ENCODE measurements at regions not wholly inside any gene's neighbourhood (a gene's known extent, or its start where the extent isn't known, plus 50 kb on each side); places are given as distances from the start of the nearest gene placed in this dataset.
"Not testable (repeated sequence)": the region's sequence is repeated elsewhere in the genome, so short reads cannot be mapped to it uniquely, and the experiment has no call there.

DNA sequence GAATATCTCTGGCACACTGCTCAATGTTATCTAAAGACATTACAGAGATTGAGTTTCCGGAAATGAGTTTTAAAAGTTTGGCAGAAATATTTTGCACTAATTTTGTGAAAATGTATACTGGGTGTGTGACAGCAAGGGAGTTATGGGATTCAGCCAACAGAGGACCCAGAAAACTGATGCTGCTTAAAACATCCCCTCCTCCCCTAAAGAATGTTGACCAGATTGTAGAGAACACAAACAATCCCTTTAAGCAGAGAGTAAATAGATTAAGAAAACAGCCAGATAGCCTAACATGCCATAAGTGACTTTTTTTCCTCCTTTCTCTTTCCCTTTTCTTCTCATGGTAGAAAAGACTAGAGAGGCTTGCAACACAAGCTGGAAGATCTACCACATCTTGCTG lies 928.0 kb upstream of the ALCAM start:
- no peak for DNase-seq

DNA sequence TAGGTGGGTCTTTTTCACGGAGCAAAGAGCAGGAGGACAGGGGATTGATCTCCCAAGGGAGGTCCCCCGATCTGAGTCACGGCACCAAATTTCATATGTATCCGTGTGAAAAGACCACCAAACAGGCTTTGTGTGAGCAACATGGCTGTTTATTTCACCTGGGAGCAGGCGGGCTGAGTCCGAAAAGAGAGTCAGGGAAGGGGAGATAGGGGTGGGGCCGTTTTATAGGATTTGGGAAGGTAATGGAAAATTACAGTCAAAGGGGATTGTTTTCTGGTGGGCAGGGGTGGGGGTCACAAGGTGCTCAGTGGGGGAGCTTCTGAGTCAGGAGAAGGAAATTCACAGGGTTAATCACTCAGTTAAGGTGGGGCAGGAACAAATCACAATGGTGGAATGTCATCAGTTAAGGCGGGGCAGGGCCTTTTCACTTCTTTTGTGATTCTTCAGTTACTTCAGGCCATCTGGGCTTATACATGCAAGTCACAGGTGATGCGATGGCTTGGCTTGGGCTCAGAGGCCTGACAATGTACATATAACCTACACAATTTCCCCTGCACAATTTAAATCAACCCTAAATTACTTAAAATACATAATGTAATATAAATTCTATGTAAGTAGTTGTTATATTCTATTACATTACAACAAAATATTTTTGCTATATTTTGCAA lies 921.3 kb upstream of the ALCAM start:
- DNase-seq: not testable (repeated sequence)

DNA sequence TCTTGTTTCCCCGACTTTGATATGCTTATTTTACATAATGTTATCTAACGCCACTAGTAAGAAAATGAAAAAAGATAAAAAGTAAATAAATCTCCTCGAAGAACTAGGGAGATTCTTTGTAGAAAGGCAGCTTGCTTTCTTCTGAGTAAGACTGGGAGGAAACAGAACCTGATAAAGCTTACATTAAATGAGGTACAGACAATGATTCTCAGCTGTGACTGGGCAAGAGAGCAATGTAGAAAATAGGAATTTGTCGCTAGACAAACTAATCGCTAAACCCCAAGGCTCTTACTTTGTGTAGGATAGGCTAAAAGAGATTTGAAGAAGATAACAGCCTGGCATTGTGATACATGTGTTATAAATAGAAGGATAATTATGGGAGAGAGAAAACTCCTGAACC lies 919.0 kb upstream of the ALCAM start:
- DNase-seq: no peak

DNA sequence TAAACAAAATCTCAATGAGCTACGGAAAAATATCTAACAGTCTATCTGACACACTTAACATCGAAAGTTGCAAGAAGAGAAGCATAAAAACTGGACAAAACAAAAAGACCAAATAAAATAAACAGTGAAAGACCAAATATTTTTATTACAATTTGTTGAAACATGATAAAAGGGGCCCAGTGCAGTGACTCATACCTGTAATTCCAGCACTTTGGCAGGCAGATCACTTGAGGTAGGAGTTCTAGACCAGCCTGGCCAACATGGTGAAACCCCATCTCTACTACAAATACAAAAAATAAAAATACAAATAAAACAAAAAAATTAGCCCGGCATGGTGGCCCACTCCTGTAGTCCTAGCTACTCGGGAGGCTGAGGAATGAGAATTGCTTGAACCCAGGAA lies 914.0 kb upstream of the ALCAM start:
- no peak for DNase-seq

- DNase-seq: no peak
Observed at GRCh38 chr3:104458657-104459056, 908.1 kb upstream of the ALCAM start.

GRCh38 chr3:104460477-104461406 lies 906.0 kb upstream of the ALCAM start:
- DNase-seq: no peak

DNA sequence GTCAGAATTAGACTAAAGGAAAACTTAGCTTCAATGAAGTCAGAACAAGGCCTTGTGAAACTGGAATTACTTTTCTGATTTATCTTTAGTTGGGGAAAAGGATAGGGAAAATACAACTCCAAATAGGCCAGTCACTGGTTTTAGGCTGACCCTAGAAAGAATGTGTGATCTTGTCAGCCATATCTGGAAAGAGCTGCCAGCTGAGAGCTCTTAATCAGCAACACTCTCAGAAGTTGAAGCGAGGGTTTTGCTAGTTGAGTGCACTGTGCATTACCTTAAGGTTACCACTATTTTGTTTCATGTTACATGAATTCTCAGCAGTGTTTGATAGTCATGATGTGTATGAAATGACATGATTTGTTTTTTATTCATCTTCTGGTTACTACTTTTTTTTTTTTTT lies 905.3 kb upstream of the ALCAM start:
- no peak for DNase-seq

DNA sequence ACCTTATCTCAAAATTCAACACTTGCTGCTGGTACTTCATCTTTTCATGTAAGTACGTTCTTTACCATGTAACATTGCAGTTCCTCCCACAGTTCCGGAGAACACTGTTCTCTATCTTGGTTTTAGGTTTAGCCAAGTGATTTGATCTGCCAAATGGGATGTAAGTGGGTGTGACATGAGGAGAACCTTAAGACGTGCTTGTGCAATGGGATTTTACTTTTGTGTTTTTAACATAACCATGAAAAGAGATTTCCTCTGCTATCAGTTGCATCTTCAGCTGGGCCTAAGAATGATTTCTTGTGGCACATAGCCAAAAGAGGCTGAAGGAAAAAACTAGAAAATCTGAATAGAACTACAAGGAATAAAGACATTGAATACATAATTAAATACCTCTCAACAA lies 894.5 kb upstream of the ALCAM start:
- DNase-seq: no peak

DNA sequence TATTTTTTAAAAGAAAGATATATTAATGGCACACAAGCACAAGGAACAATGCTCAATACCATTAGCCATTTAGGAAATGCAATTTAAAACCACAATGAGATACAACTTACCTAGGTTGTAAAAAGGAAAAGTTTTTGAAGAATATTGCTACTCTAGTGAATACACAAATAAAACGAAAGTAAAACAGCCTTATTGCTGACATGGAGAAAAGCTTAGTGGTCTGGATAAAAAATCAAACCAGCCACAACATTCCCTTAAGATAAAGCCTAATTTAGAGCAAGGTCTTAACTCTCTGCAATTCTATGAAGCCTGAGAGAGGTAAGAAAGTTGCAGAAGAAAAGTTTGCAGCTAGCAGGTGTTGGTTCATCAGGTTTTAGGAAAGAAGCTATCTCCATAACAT lies 892.7 kb upstream of the ALCAM start:
- DNase-seq: no peak

DNA sequence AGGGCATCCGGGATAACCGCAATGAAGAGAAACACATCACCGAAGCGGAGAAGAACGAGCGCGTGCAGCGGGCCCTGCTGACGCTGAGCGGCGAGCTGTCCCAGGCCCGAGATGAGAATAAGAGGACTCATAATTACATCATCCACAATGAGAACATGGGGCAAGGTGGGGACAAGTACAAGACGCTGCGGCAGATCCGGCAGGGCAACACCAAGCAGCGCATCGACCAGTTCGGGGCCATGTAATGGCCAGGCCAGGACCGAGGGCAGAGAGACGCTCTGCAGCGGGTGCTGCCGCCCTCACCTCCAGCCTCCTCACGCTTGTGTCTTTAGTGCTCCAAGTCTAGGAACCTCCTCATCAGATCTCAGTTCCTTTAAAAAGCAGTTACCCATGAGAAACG lies 863.7 kb upstream of the ALCAM start:
- no peak for DNase-seq

DNA sequence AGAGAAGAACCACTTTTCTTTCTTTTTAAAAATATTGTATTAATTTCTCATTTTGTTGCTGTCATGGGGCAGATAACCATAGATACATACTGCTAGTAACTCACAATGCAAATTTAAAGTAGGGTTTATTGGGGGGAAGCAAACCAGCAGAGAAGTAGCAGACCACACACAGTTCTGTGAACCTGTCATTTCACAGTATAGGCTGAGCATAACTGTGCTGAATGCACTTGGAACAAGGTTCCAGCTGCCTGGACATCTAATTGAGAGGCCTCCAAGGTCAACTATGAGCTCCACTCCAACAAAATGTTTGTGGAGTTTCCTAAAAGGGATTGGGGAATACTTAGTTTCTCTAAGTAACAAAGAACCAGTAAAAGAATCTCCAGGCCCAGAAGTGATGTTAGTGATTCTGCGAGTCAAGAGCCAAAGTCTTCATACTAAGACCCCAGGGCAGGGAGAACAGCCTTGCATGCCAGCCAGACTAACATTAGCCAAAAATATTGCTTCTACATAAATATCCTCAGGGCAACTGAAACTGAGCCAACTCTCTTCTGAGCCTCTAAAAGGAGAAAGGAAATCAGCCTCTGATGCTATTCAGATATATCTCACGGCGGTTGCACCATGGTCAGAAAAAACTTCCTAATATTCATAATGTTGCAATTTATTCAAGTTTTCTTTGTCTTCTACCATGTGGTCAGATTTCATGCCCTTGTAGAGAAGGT lies 856.4 kb upstream of the ALCAM start:
- DNase-seq: no peak

GRCh38 chr3:104514371-104514770 lies 852.3 kb upstream of the ALCAM start:
- DNase-seq: no peak

GRCh38 chr3:104514776-104515175 lies 851.9 kb upstream of the ALCAM start:
- DNase-seq: no peak

GRCh38 chr3:104519068-104519467 lies 847.6 kb upstream of the ALCAM start:
- no peak for DNase-seq

DNA sequence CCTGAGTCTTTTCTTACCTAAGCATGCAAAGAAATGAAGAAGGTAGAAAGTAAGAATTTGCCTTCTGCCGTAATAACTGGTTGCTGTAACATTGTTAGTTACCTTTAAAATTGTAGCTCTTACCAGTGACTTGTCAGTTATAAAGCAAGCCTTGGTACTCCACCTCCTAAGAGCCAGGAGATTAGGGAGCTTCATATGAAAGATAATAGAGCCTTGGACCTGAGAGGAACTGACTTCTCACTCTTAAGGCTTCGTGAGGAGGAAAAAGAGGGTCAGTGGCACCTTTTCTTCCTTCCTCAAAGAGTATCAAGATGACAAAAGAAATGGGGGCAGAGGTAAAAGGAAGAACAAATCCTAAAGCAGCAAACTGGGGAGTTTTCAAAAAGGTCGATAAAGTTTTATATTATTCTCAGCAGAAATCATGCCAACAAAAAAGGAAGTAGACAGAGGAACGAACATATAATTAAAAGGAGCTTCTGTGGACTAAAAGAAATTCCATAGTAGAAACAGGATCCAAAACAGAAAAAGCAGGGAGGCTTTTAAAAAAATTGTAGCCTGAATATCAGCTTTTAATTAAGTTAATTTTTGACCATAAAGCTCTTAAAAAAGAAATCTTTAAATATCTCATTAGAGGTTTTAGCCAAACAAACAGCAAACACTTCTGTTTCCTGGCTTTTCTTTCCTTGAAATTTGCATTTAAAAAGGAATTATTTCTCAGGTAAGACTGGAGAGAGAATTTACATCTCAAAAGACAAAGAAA lies 847.1 kb upstream of the ALCAM start:
- DNase-seq: no peak

GRCh38 chr3:104520228-104520655 lies 846.5 kb upstream of the ALCAM start:
- no peak for DNase-seq

GRCh38 chr3:104521606-104522336 lies 844.9 kb upstream of the ALCAM start:
- peak; percentile 24 for DNase-seq

- DNase-seq: no peak
Observed at GRCh38 chr3:104523136-104523535, 843.6 kb upstream of the ALCAM start.

- no peak for DNase-seq
Observed at GRCh38 chr3:104526901-104527401, 839.8 kb upstream of the ALCAM start.

- no peak for DNase-seq
Observed at GRCh38 chr3:104530934-104531333, 835.8 kb upstream of the ALCAM start.

GRCh38 chr3:104536715-104537114 lies 830.0 kb upstream of the ALCAM start:
- no peak for DNase-seq

DNA sequence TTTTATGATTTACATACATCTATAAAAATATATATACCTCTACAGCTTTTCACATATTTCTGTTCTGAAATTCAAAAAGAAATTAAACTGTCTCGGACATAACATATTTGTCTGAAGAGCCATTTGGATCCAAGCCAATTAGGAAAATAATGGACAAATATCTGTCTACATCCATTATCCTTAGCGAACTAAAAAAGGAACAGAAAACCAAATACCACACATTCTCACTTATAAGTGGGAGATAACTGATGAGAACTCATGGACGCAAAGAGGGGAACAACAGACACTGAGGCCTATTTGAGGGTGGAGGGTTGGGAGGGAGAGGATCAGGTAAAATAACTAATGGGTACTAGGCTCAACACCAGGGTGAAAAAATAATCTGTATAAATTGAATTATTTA lies 829.4 kb upstream of the ALCAM start:
- no peak for DNase-seq

Measured in CD4-positive, alpha-beta T cell treated with Interleukin-17A for 1 hour (primary cell).